OCI-LY1 (cell line): ENCODE measurements at regions not wholly inside any gene's neighbourhood (a gene's known extent, or its start where the extent isn't known, plus 50 kb on each side); places are given as distances from the start of the nearest gene placed in this dataset.

ENCODE experiments used
- CTCF ChIP-seq: fragments of 200-600 bp; sonication (generic), shearing (Covaris generic); IDR thresholded peaks from 2 replicates; pipeline ENCODE4 v1.5.1; 2017; ENCODE audit warnings: mild to moderate bottlenecking, antibody characterized with exemption, low read length, moderate library complexity, mixed read lengths
- EZH2 ChIP-seq: fragments of 200-600 bp; sonication (generic), shearing (Covaris generic); IDR thresholded peaks from 2 replicates; pipeline ENCODE4 v1.8.0; 2017; ENCODE audit warnings: borderline replicate concordance, mixed run types, mild to moderate bottlenecking, antibody characterized with exemption, low read length, moderate library complexity, mixed read lengths

GRCh38 chr4:126346654-126347053 lies 1031.9 kb downstream of the FAT4 start:
- TF ChIP-seq CTCF (no peak), EZH2 (no peak)
